ENCODE measurements at regions not wholly inside any gene's neighbourhood (a gene's known extent, or its start where the extent isn't known, plus 50 kb on each side); places are given as distances from the start of the nearest gene placed in this dataset.
"Not testable (repeated sequence)": the region's sequence is repeated elsewhere in the genome, so short reads cannot be mapped to it uniquely, and the experiment has no call there.

GRCh38 chr2:131604652-131605051 lies 77.0 kb downstream of the CCDC74A start:
- not testable (repeated sequence) for TF ChIP-seq POLR2A (IDR thresholded peaks at IDR 0.05; ENCODE audit: low read depth, low read length); POLR2AphosphoS5 (IDR thresholded peaks at IDR 0.05; ENCODE audit: low read depth, low read length); TAF1 (IDR thresholded peaks at IDR 0.05; ENCODE audit: low read depth, low read length); PAX5 (IDR thresholded peaks at IDR 0.05; ENCODE audit: insufficient read depth, low read length, severe bottlenecking); SPI1 (IDR thresholded peaks at IDR 0.05; ENCODE audit: low read depth, low read length); POU2F2 (IDR thresholded peaks at IDR 0.05; ENCODE audit: low read depth, low read length)
